ENCODE measurements at regions not wholly inside any gene's neighbourhood (a gene's known extent, or its start where the extent isn't known, plus 50 kb on each side); places are given as distances from the start of the nearest gene placed in this dataset.

DNA sequence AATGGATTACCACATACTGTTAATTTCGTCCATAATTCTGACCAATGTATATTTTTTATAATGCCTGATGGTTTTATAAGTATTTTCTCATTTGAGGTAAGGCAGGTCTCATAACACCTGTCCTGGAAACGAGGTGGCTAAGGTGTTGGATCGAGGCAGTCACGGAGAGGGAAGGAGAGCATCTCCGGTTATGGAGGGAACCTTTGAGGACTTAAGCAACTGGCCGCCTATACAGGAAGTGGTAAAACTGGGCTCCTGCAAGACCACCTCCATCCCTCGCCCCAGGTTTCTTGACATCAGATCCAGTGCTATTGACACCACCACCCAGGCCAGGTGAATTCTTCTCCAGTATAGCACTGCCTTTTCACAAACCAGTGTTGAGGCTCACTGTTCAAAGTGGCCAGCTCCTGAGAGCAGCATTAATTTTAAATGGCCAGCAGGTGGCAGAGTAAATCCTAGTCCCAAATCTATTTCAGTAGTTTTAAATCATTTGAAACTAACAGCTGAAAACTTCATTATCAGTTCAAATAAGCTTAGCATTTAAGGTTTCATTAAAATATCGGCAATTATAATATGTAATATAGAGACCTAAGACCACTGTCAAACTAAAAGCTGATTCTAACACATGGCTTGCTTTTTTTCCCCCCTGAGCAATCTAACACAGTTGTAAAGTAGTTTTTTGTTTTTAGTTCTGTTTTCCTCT is 100.8 kb downstream of the PPM1A start:
- TF ChIP-seq EZH2 (IDR thresholded peaks at IDR 0.05; ENCODE audit: borderline replicate concordance, low read length), result no peak
- TF ChIP-seq, protein P1, sequence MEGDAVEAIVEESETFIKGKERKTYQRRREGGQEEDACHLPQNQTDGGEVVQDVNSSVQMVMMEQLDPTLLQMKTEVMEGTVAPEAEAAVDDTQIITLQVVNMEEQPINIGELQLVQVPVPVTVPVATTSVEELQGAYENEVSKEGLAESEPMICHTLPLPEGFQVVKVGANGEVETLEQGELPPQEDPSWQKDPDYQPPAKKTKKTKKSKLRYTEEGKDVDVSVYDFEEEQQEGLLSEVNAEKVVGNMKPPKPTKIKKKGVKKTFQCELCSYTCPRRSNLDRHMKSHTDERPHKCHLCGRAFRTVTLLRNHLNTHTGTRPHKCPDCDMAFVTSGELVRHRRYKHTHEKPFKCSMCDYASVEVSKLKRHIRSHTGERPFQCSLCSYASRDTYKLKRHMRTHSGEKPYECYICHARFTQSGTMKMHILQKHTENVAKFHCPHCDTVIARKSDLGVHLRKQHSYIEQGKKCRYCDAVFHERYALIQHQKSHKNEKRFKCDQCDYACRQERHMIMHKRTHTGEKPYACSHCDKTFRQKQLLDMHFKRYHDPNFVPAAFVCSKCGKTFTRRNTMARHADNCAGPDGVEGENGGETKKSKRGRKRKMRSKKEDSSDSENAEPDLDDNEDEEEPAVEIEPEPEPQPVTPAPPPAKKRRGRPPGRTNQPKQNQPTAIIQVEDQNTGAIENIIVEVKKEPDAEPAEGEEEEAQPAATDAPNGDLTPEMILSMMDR (conservative IDR thresholded peaks at IDR 0.05 in 1 of 2, IDR thresholded peaks at IDR 0.05 in 1 of 2; ENCODE audit: extremely low read depth in 1 of 2, insufficient read depth in 1 of 2, low read depth in 1 of 2, low read length in 2 of 2), result peak; percentile 58 to 64
